Activated CD4-positive, alpha-beta T cell treated with anti-CD3 and anti-CD28 coated beads for 36 hours (primary cell): ENCODE measurements at regions not wholly inside any gene's neighbourhood (a gene's known extent, or its start where the extent isn't known, plus 50 kb on each side); places are given as distances from the start of the nearest gene placed in this dataset.

Experiments used
- ATAC-seq: fragments of 200-7000 bp; cut with Tn5 transposase; one replicate; pipeline ENCODE4 v1.10.0; 2021; ENCODE audit warnings: mild to moderate bottlenecking, moderate library complexity
- CTCF ChIA-PET: fragments of 350-600 bp; sonication (Branson Sonifier 250); formaldehyde crosslinking; loops from one replicate; lab custom pipeline; 2021; ENCODE audit warnings: antibody characterized with exemption; lab: Charles Lee
- POLR2A ChIA-PET: fragments of 350-600 bp; sonication (Branson Sonifier 250); formaldehyde crosslinking; loops from one replicate; lab custom pipeline; 2021; ENCODE audit warnings: antibody characterized with exemption, inconsistent platforms; lab: Charles Lee
- DNase-seq: peaks from one replicate; pipeline ENCODE4 v3.0.0-alpha.2; 2020
- H3K27ac Mint-ChIP-seq: one replicate; pipeline ENCODE4 v1.8.0; 2021; ENCODE audit warnings: mixed read lengths
- H3K27me3 Mint-ChIP-seq: one replicate; pipeline ENCODE4 v1.8.0; 2021; ENCODE audit warnings: mixed read lengths
- H3K36me3 Mint-ChIP-seq: one replicate; pipeline ENCODE4 v1.8.0; 2021; ENCODE audit warnings: low read depth, mixed read lengths
- H3K4me1 Mint-ChIP-seq: one replicate; pipeline ENCODE4 v1.8.0; 2021; ENCODE audit warnings: mixed read lengths
- H3K4me3 Mint-ChIP-seq: one replicate; pipeline ENCODE4 v1.8.0; 2021; ENCODE audit warnings: mild to moderate bottlenecking, moderate library complexity, mixed read lengths
- H3K9me3 Mint-ChIP-seq: one replicate; pipeline ENCODE4 v1.8.0; 2021; ENCODE audit warnings: low read depth, mixed read lengths
- intact Hi-C, 2 experiments: fragments of 100-400 bp; cut with DNase I in 1 of 2; cut with micrococcal nuclease in 1 of 2; formaldehyde crosslinking; loops; one replicate each; pipeline versions ENCODE4 v1.14.2 to v1.15.1; 2022 to 2024; cut with DNase I, micrococcal nuclease

GRCh38 chr2:34627003-34627402 lies 1027.9 kb upstream of the FAM98A start:
- H3K4me1 Mint-ChIP-seq = no peaks in the 10 kb centered on the region
- ATAC-seq (no peak), DNase-seq (no peak)
- POLR2A ChIA-PET = no interaction called here
- no peaks in the 10 kb centered on the region for H3K36me3 Mint-ChIP-seq
- intact Hi-C loops = no loop called here
- no peak overlapping the region for H3K4me3 Mint-ChIP-seq
- H3K9me3 Mint-ChIP-seq = peaks cover 8% of the 10 kb centered on the region
- no peak overlapping the region for H3K27ac Mint-ChIP-seq
- CTCF ChIA-PET = no interaction called here
- no peaks in the 10 kb centered on the region for H3K27me3 Mint-ChIP-seq

DNA sequence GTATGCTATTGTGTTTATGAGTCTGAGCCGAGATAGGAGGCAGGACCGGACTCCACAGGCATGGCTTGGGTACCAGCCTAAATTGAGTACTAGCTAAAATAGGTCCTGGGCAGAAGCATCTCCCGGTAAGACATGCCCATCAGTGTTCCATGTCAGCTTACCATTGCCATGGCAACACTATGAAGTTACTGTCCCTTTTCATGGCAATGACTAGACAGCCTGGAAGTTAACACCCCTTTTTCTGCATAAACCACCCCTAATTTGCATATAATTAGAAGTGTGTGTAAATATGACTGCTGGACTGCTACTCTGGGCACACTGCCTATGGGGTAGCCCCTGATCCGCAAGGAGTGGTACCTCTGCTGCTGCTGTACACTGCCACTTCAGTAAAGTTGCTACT lies 1005.1 kb upstream of the FAM98A start:
- DNase-seq = no peak

GRCh38 chr2:34602262-34602661 lies 1003.2 kb upstream of the FAM98A start:
- ChIA-PET POLR2A (no interaction called here), CTCF (interaction anchor here (0.6 kb wide), 1 partner anchor 237 kb away, joined by 3 read pairs; no protein-coding TSS in a partner anchor)
- DNase-seq (no peak), ATAC-seq (no peak)
- intact Hi-C loops = no loop called here
- H3K4me3 Mint-ChIP-seq = no peak overlapping the region
- no peaks in the 10 kb centered on the region for H3K27me3 Mint-ChIP-seq
- peaks cover 5% of the 10 kb centered on the region for H3K9me3 Mint-ChIP-seq
- no peak overlapping the region for H3K27ac Mint-ChIP-seq
- H3K4me1 Mint-ChIP-seq = no peaks in the 10 kb centered on the region
- no peaks in the 10 kb centered on the region for H3K36me3 Mint-ChIP-seq

More for the DNA sequence above, 1005.1 kb upstream of the FAM98A start:
- Mint-ChIP-seq H3K27me3 (no peaks in the 10 kb centered on the region), H3K4me3 (no peak overlapping the region), H3K9me3 (peaks cover 9% of the 10 kb centered on the region), H3K4me1 (no peaks in the 10 kb centered on the region), H3K36me3 (no peaks in the 10 kb centered on the region), H3K27ac (no peak overlapping the region)
- ATAC-seq = no peak
- intact Hi-C loops = no loop called here
- ChIA-PET POLR2A (no interaction called here), CTCF (interaction anchor here (0.6 kb wide), 1 partner anchor 1914 kb away, joined by 3 read pairs; no protein-coding TSS in a partner anchor)

GRCh38 chr2:34601561-34601960 lies 1002.5 kb upstream of the FAM98A start:
- no peak for DNase-seq
- H3K9me3 Mint-ChIP-seq = peaks cover 3% of the 10 kb centered on the region
- H3K4me3 Mint-ChIP-seq = no peak overlapping the region
- no peak for ATAC-seq
- intact Hi-C loops = no loop called here
- H3K27ac Mint-ChIP-seq = no peak overlapping the region
- CTCF ChIA-PET = interaction anchor here (0.6 kb wide), 1 partner anchor 236 kb away, joined by 3 read pairs; no protein-coding TSS in a partner anchor
- H3K4me1 Mint-ChIP-seq = no peaks in the 10 kb centered on the region
- no peaks in the 10 kb centered on the region for H3K27me3 Mint-ChIP-seq
- POLR2A ChIA-PET = no interaction called here
- no peaks in the 10 kb centered on the region for H3K36me3 Mint-ChIP-seq

DNA sequence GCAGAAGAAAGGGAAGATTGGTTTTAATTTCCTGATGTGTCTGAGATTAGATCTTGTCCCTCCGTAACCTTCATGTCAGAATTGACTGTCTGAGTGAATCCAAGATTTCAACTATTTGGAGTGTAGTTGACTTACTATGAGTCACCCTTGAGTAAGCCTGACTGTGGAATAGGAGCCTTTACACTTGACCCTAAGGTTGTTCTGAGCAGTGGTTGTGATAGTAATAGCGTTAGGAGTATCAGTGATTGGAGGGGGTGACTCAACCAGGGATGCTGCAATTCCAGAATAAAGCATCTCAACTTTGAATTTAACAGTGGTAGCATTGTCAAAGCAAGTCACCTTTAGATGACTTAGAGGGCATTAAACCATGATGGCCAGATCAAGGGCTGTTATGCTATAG lies 979.5 kb upstream of the FAM98A start:
- Mint-ChIP-seq H3K4me1 (no peaks in the 10 kb centered on the region), H3K27me3 (no peaks in the 10 kb centered on the region), H3K36me3 (no peaks in the 10 kb centered on the region), H3K4me3 (no peak overlapping the region), H3K27ac (no peak overlapping the region), H3K9me3 (no peaks in the 10 kb centered on the region)
- ATAC-seq (no peak), DNase-seq (no peak)
- ChIA-PET CTCF (no interaction called here), POLR2A (no interaction called here)
- intact Hi-C loops = no loop called here

- ChIA-PET CTCF (no interaction called here), POLR2A (no interaction called here)
- no peaks in the 10 kb centered on the region for H3K4me1 Mint-ChIP-seq
- H3K27ac Mint-ChIP-seq = no peak overlapping the region
- no peaks in the 10 kb centered on the region for H3K27me3 Mint-ChIP-seq
- peaks cover 9% of the 10 kb centered on the region for H3K9me3 Mint-ChIP-seq
- H3K36me3 Mint-ChIP-seq = no peaks in the 10 kb centered on the region
- intact Hi-C loops = loop anchor here in 1 of 2 experiments (5.0 kb wide), 1 partner anchor 473 kb away; no protein-coding TSS in a partner anchor
- no peak overlapping the region for H3K4me3 Mint-ChIP-seq
- ATAC-seq = no peak
- no peak for DNase-seq
These were observed 971.3 kb upstream of the FAM98A start for GRCh38 chr2:34570266-34570872.

GRCh38 chr2:34567128-34567527 lies 968.0 kb upstream of the FAM98A start:
- no peak for DNase-seq
- intact Hi-C loops = no loop called here
- H3K27me3 Mint-ChIP-seq = no peaks in the 10 kb centered on the region
- H3K27ac Mint-ChIP-seq = no peak overlapping the region
- no peak for ATAC-seq
- H3K4me1 Mint-ChIP-seq = no peaks in the 10 kb centered on the region
- no peak overlapping the region for H3K4me3 Mint-ChIP-seq
- ChIA-PET POLR2A (no interaction called here), CTCF (no interaction called here)
- H3K36me3 Mint-ChIP-seq = no peaks in the 10 kb centered on the region
- H3K9me3 Mint-ChIP-seq = peaks cover 12% of the 10 kb centered on the region

DNA sequence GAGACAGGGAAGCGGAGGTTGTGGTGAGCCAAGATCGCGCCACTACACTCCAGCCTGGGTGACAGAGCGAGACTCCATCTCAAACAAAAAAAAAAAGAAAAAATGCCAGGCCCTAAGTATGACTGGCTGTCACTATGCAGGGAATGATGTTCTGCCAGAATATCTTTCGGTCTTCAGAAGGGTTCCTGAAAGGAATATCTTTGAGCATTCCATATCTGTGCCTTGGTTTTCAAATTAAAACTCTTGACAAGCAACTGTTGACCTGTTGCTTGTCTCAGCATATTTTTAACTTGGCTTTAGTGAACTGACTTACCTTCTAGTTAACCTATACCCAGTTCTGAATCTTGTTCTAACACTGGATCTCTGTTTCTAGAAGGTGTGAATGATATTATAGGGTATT lies 953.2 kb upstream of the FAM98A start:
- intact Hi-C loops = no loop called here
- CTCF ChIA-PET = no interaction called here
- Mint-ChIP-seq H3K9me3 (peaks cover 6% of the 10 kb centered on the region), H3K4me1 (no peaks in the 10 kb centered on the region), H3K27me3 (no peaks in the 10 kb centered on the region), H3K36me3 (no peaks in the 10 kb centered on the region), H3K4me3 (no peak overlapping the region), H3K27ac (no peak overlapping the region)
- DNase-seq (no peak), ATAC-seq (no peak)
- POLR2A ChIA-PET = no interaction called here

DNA sequence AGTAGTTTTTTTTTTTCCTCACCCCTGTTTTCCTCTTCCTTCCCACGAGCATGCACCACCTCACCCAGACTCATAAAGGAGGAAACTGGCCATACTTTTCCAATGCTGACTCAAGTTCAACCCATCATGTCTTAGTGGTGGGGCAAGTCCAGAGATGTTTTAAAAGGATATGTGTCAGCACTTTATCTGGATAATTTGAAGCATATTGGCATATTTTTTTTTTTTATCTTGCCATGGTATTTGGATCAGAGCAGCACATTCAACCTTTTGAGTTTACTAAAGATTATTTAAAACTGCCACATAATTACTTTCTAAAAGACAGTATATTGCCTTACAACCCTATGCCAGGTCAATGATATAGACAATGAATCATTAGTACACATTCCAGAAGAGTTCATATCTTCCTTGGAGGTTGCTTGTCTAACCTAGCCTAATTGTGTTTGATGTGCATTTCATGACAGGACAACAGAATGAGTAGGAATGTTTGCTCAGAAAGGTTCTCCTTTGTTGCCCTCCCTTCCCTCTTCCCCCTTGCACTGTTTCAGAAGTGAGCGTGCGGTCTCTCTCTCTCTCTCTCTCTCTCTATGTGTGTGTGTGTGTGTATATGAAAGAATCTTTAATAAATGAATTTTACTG lies 950.7 kb upstream of the FAM98A start:
- POLR2A ChIA-PET = no interaction called here
- CTCF ChIA-PET = no interaction called here

DNA sequence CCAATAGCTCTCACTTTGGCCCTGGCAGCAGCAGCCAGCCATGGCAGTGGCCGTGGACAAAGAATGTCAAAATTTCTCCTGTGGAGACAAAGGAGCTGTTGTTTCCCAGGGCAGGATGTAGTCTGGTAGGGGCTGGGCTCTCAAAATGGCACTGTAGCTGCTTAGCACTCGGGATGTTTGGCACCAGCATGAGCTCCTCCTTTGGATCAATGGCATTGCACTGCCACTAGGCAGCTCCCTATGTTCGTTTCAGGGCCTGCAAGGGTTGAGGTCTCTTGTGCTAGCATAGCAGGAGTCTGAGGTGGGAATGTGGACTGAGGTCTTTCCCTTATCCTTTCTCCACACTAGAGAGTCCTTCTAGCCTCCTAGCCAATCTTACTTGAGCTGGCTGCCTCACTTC lies 948.8 kb upstream of the FAM98A start:
- Mint-ChIP-seq H3K4me1 (no peaks in the 10 kb centered on the region), H3K27me3 (no peaks in the 10 kb centered on the region), H3K36me3 (no peaks in the 10 kb centered on the region), H3K4me3 (no peak overlapping the region), H3K9me3 (peaks cover 16% of the 10 kb centered on the region), H3K27ac (no peak overlapping the region)
- DNase-seq (no peak), ATAC-seq (no peak)
- POLR2A ChIA-PET = no interaction called here
- intact Hi-C loops = no loop called here
- CTCF ChIA-PET = no interaction called here

More for the DNA sequence above, 950.7 kb upstream of the FAM98A start:
- no peak for ATAC-seq
- no peak for DNase-seq
- Mint-ChIP-seq H3K4me3 (no peak overlapping the region), H3K27me3 (no peaks in the 10 kb centered on the region), H3K4me1 (no peaks in the 10 kb centered on the region), H3K36me3 (no peaks in the 10 kb centered on the region), H3K27ac (no peak overlapping the region), H3K9me3 (peaks cover 9% of the 10 kb centered on the region)
- intact Hi-C loops = no loop called here

DNA sequence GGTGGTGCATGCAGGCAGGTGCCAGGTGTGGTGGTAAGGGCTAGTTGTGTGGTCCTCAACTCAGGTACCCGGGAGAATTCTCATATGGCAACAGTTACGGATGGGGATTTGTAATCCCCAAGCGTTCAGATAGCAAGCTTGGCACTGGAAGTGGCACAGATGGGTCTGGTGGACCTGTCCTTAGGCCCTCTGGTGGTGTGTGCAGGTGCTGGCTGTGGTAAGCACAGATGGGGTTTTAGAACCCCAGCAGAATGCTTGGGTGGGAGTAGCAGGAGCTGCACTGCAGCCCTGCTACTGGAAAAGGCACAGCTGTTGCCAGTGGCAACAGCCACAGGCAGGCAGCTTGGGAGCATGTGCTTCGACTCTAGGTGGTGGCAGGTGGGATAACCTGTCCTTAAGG lies 948.2 kb upstream of the FAM98A start:
- intact Hi-C loops = no loop called here
- H3K36me3 Mint-ChIP-seq = no peaks in the 10 kb centered on the region
- no peaks in the 10 kb centered on the region for H3K27me3 Mint-ChIP-seq
- no peak for DNase-seq
- peaks cover 20% of the 10 kb centered on the region for H3K9me3 Mint-ChIP-seq
- POLR2A ChIA-PET = no interaction called here
- no peak overlapping the region for H3K27ac Mint-ChIP-seq
- no peak overlapping the region for H3K4me3 Mint-ChIP-seq
- CTCF ChIA-PET = no interaction called here
- no peak for ATAC-seq
- no peaks in the 10 kb centered on the region for H3K4me1 Mint-ChIP-seq

GRCh38 chr2:34545486-34546136 lies 946.5 kb upstream of the FAM98A start:
- no peak overlapping the region for H3K4me3 Mint-ChIP-seq
- POLR2A ChIA-PET = interaction anchor here (0.5 kb wide), 1 partner anchor 1132 kb away, joined by 3 read pairs; no protein-coding TSS in a partner anchor
- no peak for ATAC-seq
- H3K27ac Mint-ChIP-seq = no peak overlapping the region
- no peak for DNase-seq
- H3K9me3 Mint-ChIP-seq = peaks cover 22% of the 10 kb centered on the region
- CTCF ChIA-PET = interaction anchor here (0.7 kb wide), 1 partner anchor 319 kb away, joined by 3 read pairs; no protein-coding TSS in a partner anchor
- no peaks in the 10 kb centered on the region for H3K27me3 Mint-ChIP-seq
- H3K36me3 Mint-ChIP-seq = no peaks in the 10 kb centered on the region
- no peaks in the 10 kb centered on the region for H3K4me1 Mint-ChIP-seq
- intact Hi-C loops = no loop called here
